Natural killer cell (primary cell): ENCODE measurements at regions not wholly inside any gene's neighbourhood (a gene's known extent, or its start where the extent isn't known, plus 50 kb on each side); places are given as distances from the start of the nearest gene placed in this dataset.

Experiments used
- ATAC-seq, 3 donors: fragments of 150-1000 bp in 2 of 3; fragments of 200-7000 bp in 1 of 3; cut with Tn5 transposase; 1 replicate in 1 of 3; 2 replicates in 2 of 3; pipeline ENCODE4 v1.10.0; 2021; ENCODE audit warnings: mild to moderate bottlenecking in 2 of 3, moderate library complexity in 2 of 3
- DNase-seq, 2 donors: peaks; one replicate each; pipeline versions ENCODE4 v3.0.0 to v3.0.0-alpha.2; 2013 to 2021; ENCODE audit warnings: mixed read lengths in 1 of 2
- H3K27ac ChIP-seq: one replicate; pipeline ENCODE4 v1.5.1; 2013; ENCODE audit warnings: mild to moderate bottlenecking, low read length
- H3K27me3 ChIP-seq: one replicate; pipeline ENCODE4 v1.6.1; 2013; ENCODE audit warnings: low read length; ENCODE audit not compliant: control insufficient read depth, insufficient read depth
- H3K36me3 ChIP-seq: one replicate; pipeline ENCODE4 v1.6.1; 2013; ENCODE audit warnings: low read length; ENCODE audit not compliant: control insufficient read depth, insufficient read depth
- H3K4me1 ChIP-seq: one replicate; pipeline ENCODE4 v1.6.1; 2013; ENCODE audit warnings: low read length; ENCODE audit not compliant: control insufficient read depth, insufficient read depth
- H3K4me3 ChIP-seq: one replicate; pipeline ENCODE4 v1.5.1; 2013; ENCODE audit warnings: low read length
- H3K9me3 ChIP-seq: one replicate; pipeline ENCODE4 v1.6.1; 2013; ENCODE audit warnings: low read length; ENCODE audit not compliant: control insufficient read depth, insufficient read depth
- H3K27ac Mint-ChIP-seq, 2 donors: one replicate each; pipeline ENCODE4 v1.8.0; 2022; ENCODE audit warnings: mild to moderate bottlenecking in 2 of 2, mixed read lengths in 2 of 2, moderate library complexity in 1 of 2
- H3K27me3 Mint-ChIP-seq, 2 donors: one replicate each; pipeline ENCODE4 v1.8.0; 2022; ENCODE audit warnings: low read depth in 2 of 2, mixed read lengths in 2 of 2
- H3K36me3 Mint-ChIP-seq: one replicate; pipeline ENCODE4 v1.8.0; 2022; ENCODE audit warnings: mixed read lengths
- H3K4me1 Mint-ChIP-seq, 2 donors: one replicate each; pipeline ENCODE4 v1.8.0; 2022; ENCODE audit warnings: mixed read lengths in 2 of 2
- H3K4me3 Mint-ChIP-seq: one replicate; pipeline ENCODE4 v1.8.0; 2022; ENCODE audit warnings: mild to moderate bottlenecking, moderate library complexity, mixed read lengths
- H3K9me3 Mint-ChIP-seq, 2 donors: one replicate each; pipeline ENCODE4 v1.8.0; 2022; ENCODE audit warnings: mixed read lengths in 2 of 2
- CTCF ChIP-seq: fragments of 200-600 bp; IDR thresholded peaks from one replicate; pipeline ENCODE4 v1.8.0; 2022; ENCODE audit warnings: antibody characterized with exemption
- WGBS: methylation state at CpG from one replicate; pipeline ENCODE4 v1.1.7; 2013; ENCODE audit warnings: missing lambda C conversion rate; ENCODE audit not compliant: insufficient coverage; 5-methylcytosine and 5-hydroxymethylcytosine counted together
- intact Hi-C: fragments of 100-400 bp; cut with micrococcal nuclease; formaldehyde crosslinking; loops from one replicate; pipeline ENCODE4 v1.14.2; 2022

- Mint-ChIP-seq H3K4me3 (no peak overlapping the region), H3K9me3 (no peaks in the 10 kb centered on the region), H3K27ac (no peak overlapping the region), H3K27me3 (peaks cover 7 to 19% of the 10 kb centered on the region in 2 donors), H3K4me1 (peaks cover 0 to 5% of the 10 kb centered on the region in 2 donors), H3K36me3 (no peaks in the 10 kb centered on the region)
- WGBS: 100% methylated on average over 1 of the region's 6 CpGs
- no peak for DNase-seq
- H3K27ac ChIP-seq: no peak overlapping the region
- ATAC-seq: no peak
- no peaks in the 10 kb centered on the region for H3K9me3 ChIP-seq
- no peak for TF ChIP-seq CTCF
- intact Hi-C loops: no loop called here
- no peaks in the 10 kb centered on the region for H3K4me1 ChIP-seq
- H3K27me3 ChIP-seq: no peaks in the 10 kb centered on the region
- H3K4me3 ChIP-seq: no peak overlapping the region
- H3K36me3 ChIP-seq: no peaks in the 10 kb centered on the region
Measured at GRCh38 chr5:143567583-143568504, 164.4 kb upstream of the NR3C1 start.

GRCh38 chr5:143566139-143566538 is 162.7 kb upstream of the NR3C1 start:
- TF ChIP-seq CTCF: no peak
- intact Hi-C loops: no loop called here
- ATAC-seq (no peak), DNase-seq (no peak)
- Histone ChIP-seq H3K4me1 (no peaks in the 10 kb centered on the region), H3K9me3 (no peaks in the 10 kb centered on the region), H3K4me3 (no peak overlapping the region), H3K27me3 (no peaks in the 10 kb centered on the region), H3K27ac (no peak overlapping the region), H3K36me3 (no peaks in the 10 kb centered on the region)
- no peaks in the 10 kb centered on the region for H3K9me3 Mint-ChIP-seq
- no peaks in the 10 kb centered on the region for H3K36me3 Mint-ChIP-seq
- no peak overlapping the region for H3K4me3 Mint-ChIP-seq
- peaks cover 0 to 8% of the 10 kb centered on the region in 2 donors for H3K4me1 Mint-ChIP-seq
- H3K27ac Mint-ChIP-seq: no peak overlapping the region
- H3K27me3 Mint-ChIP-seq: peaks cover 4 to 14% of the 10 kb centered on the region in 2 donors
- 92% methylated on average over 1 of the region's 2 CpGs for WGBS

- DNase-seq (no peak), ATAC-seq (no peak)
- Histone ChIP-seq H3K4me3 (no peak overlapping the region), H3K27ac (no peak overlapping the region), H3K36me3 (no peaks in the 10 kb centered on the region), H3K27me3 (no peaks in the 10 kb centered on the region), H3K9me3 (no peaks in the 10 kb centered on the region), H3K4me1 (no peaks in the 10 kb centered on the region)
- intact Hi-C loops: no loop called here
- no peak overlapping the region for H3K4me3 Mint-ChIP-seq
- no peak for TF ChIP-seq CTCF
- H3K27ac Mint-ChIP-seq: no peak overlapping the region
- no peaks in the 10 kb centered on the region for H3K36me3 Mint-ChIP-seq
- peaks cover 0 to 8% of the 10 kb centered on the region in 2 donors for H3K4me1 Mint-ChIP-seq
- H3K27me3 Mint-ChIP-seq: no peaks in the 10 kb centered on the region
- H3K9me3 Mint-ChIP-seq: no peaks in the 10 kb centered on the region
Measured at GRCh38 chr5:143564417-143564816, 160.9 kb upstream of the NR3C1 start.

- intact Hi-C loops: no loop called here
- ATAC-seq (no peak), DNase-seq (no peak)
- H3K36me3 Mint-ChIP-seq: no peaks in the 10 kb centered on the region
- no peaks in the 10 kb centered on the region for H3K9me3 ChIP-seq
- H3K9me3 Mint-ChIP-seq: no peaks in the 10 kb centered on the region
- no peak overlapping the region for H3K27ac Mint-ChIP-seq
- H3K27me3 ChIP-seq: no peaks in the 10 kb centered on the region
- no peak for TF ChIP-seq CTCF
- H3K36me3 ChIP-seq: no peaks in the 10 kb centered on the region
- no peaks in the 10 kb centered on the region for H3K4me1 ChIP-seq
- H3K4me3 ChIP-seq: no peak overlapping the region
- 70% methylated on average over 4 of the region's 4 CpGs for WGBS
- H3K27me3 Mint-ChIP-seq: no peaks in the 10 kb centered on the region
- H3K4me1 Mint-ChIP-seq: peaks cover 0 to 8% of the 10 kb centered on the region in 2 donors
- H3K4me3 Mint-ChIP-seq: no peak overlapping the region
- no peak overlapping the region for H3K27ac ChIP-seq
Measured at GRCh38 chr5:143562935-143563334, 159.4 kb upstream of the NR3C1 start.
